ENCODE measurements at regions not wholly inside any gene's neighbourhood (a gene's known extent, or its start where the extent isn't known, plus 50 kb on each side); places are given as distances from the start of the nearest gene placed in this dataset.

GRCh38 chr5:86979811-86980411 is 287.8 kb upstream of the RASA1 start:
- peak overlapping the region; percentile 60 for H2AFZ ChIP-seq (replicated peaks; ENCODE audit: low read length, poor library complexity)
- no peaks in the 10 kb centered on the region for H3K36me3 ChIP-seq (ENCODE audit: control insufficient read depth, insufficient read depth, low read length)
- WGBS, 2 experiments (ENCODE audit: extremely low coverage in 2 of 2, insufficient read length in 1 of 2): 100% methylated on average over 1 of the region's 8 CpGs; no CpG with 5 or more reads in 1 of the 2 experiments
- H4K91ac ChIP-seq (ENCODE audit: insufficient read depth, low read depth, low read length): peak overlapping the region; percentile 41; the same call in 1 of the 2 replicates
- H3K18ac ChIP-seq (ENCODE audit: low read depth, low read length): no peak overlapping the region
- H3K27me3 ChIP-seq (ENCODE audit: control insufficient read depth, insufficient read depth, low read length): no peaks in the 10 kb centered on the region
- no peak overlapping the region for H3K23ac ChIP-seq (ENCODE audit: low read depth, low read length)
- no peak overlapping the region for H3K56ac ChIP-seq (ENCODE audit: extremely low read depth, insufficient read depth, low read length)
- H4K8ac ChIP-seq (ENCODE audit: low read depth in 2 of 2, low read length in 2 of 2): peak overlapping the region in 1 of 2 experiments; percentile 0; a peak in 2 of 4 replicates
- in situ Hi-C loops (cut with MboI; ENCODE audit: low sequenced_read_pairs) (no loop called here), intact Hi-C loops (cut with micrococcal nuclease) (no loop called here), dilution Hi-C loops (cut with HindIII; ENCODE audit: low sequenced_read_pairs, unreplicated experiment) (no loop called here)
- H4K20me1 ChIP-seq (ENCODE audit: insufficient read depth, low read length): no peaks in the 10 kb centered on the region
- ChIA-PET CTCF (no interaction called here), POLR2A (ENCODE audit: unreplicated experiment) (no interaction called here)
- H3K4me2 ChIP-seq (ENCODE audit: low read depth, low read length): no peak overlapping the region; the same call in 1 of the 2 replicates
- no peak overlapping the region for H2BK120ac ChIP-seq (ENCODE audit: low read depth, low read length)
- H2BK20ac ChIP-seq (ENCODE audit: low read depth, low read length): peak overlapping the region; percentile 67; the same call in 1 of the 2 replicates
- H2AK5ac ChIP-seq (ENCODE audit: low read depth, low read length): peak overlapping the region; percentile 43; the same call in 1 of the 2 replicates
- no peak overlapping the region for H3K4ac ChIP-seq (ENCODE audit: low read depth, low read length)
- H3K79me1 ChIP-seq (ENCODE audit: low read depth in 1 of 2, low read length in 2 of 2): no peaks in the 10 kb centered on the region
- peak; percentile 57 for ATAC-seq (ENCODE audit: low read depth)
- H3K9me3 ChIP-seq (ENCODE audit: control insufficient read depth, insufficient read depth, low read length): no peaks in the 10 kb centered on the region
- DNase-seq: peak; percentile 71
- BruUV-seq (replicated peaks): no TSS peak
- no peak overlapping the region for H3K14ac ChIP-seq (replicated peaks; ENCODE audit: low read depth, low read length)
- no peak for TF ChIP-seq FOS (IDR thresholded peaks at IDR 0.05; ENCODE audit: low read depth, low read length)
- TF ChIP-seq CEBPB (IDR thresholded peaks at IDR 0.05; ENCODE audit: low read depth, low read length): peak; percentile 18; the same call in 1 of the 2 replicates
- TF ChIP-seq MAZ (IDR thresholded peaks at IDR 0.05; ENCODE audit: borderline replicate concordance, low read depth, low read length): no peak
- no peak for TF ChIP-seq BHLHE40 (IDR thresholded peaks at IDR 0.05; ENCODE audit: low read depth, low read length)
- H2BK15ac ChIP-seq (ENCODE audit: low read depth, low read length): 0 out of 3 replicates have a peak overlapping the region, but pooled peaks have one; percentile 2
- H4K5ac ChIP-seq (ENCODE audit: low read depth, low read length): no peak overlapping the region
- H3K27ac ChIP-seq (ENCODE audit: insufficient read depth, low read length): no peak overlapping the region
- H3K9ac ChIP-seq (ENCODE audit: low read depth, low read length): no peak overlapping the region
- no peak overlapping the region for H2BK5ac ChIP-seq (ENCODE audit: low read depth, low read length, poor library complexity, severe bottlenecking)
- no peaks in the 10 kb centered on the region for H3K9me1 ChIP-seq (ENCODE audit: insufficient read depth, low read length)
- H3K4me1 ChIP-seq (ENCODE audit: control insufficient read depth, insufficient read depth, low read length): peaks cover 2% of the 10 kb centered on the region; the same call in 1 of the 2 replicates
- no peak overlapping the region for H2AK9ac ChIP-seq (replicated peaks; ENCODE audit: low read depth, low read length, poor library complexity)
- H3K4me3 ChIP-seq (ENCODE audit: insufficient read depth, low read depth, low read length): no peak overlapping the region
